ENCODE measurements at regions not wholly inside any gene's neighbourhood (a gene's known extent, or its start where the extent isn't known, plus 50 kb on each side); places are given as distances from the start of the nearest gene placed in this dataset.
"Not testable (repeated sequence)": the region's sequence is repeated elsewhere in the genome, so short reads cannot be mapped to it uniquely, and the experiment has no call there.

- not testable (repeated sequence) for DNase-seq
Measured at GRCh38 chr18:44359741-44360140, 320.9 kb upstream of the SETBP1 start.

GRCh38 chr18:44362213-44362612, 318.5 kb upstream of the SETBP1 start:
- not testable (repeated sequence) for DNase-seq

- no peak for DNase-seq
Measured at GRCh38 chr18:44370861-44371260, 309.8 kb upstream of the SETBP1 start.

GRCh38 chr18:44374966-44375365, 305.7 kb upstream of the SETBP1 start:
- DNase-seq: no peak

GRCh38 chr18:44386401-44386800, 294.3 kb upstream of the SETBP1 start:
- DNase-seq: no peak

GRCh38 chr18:44388329-44388728, 292.4 kb upstream of the SETBP1 start:
- no peak for DNase-seq

- no peak for DNase-seq
Measured at GRCh38 chr18:44392933-44393332, 287.8 kb upstream of the SETBP1 start.

GRCh38 chr18:44393406-44393805, 287.3 kb upstream of the SETBP1 start:
- DNase-seq: no peak

GRCh38 chr18:44396550-44396949, 284.1 kb upstream of the SETBP1 start:
- DNase-seq: no peak

- DNase-seq: no peak
Measured at GRCh38 chr18:44409071-44409470, 271.6 kb upstream of the SETBP1 start.

GRCh38 chr18:44409515-44409914, 271.2 kb upstream of the SETBP1 start:
- no peak for DNase-seq

- no peak for DNase-seq
Measured at GRCh38 chr18:44410740-44411139, 269.9 kb upstream of the SETBP1 start.

- DNase-seq: no peak
Measured at GRCh38 chr18:44411262-44411905, 269.3 kb upstream of the SETBP1 start.

GRCh38 chr18:44411976-44412375, 268.7 kb upstream of the SETBP1 start:
- DNase-seq: no peak

GRCh38 chr18:44423814-44424644, 256.7 kb upstream of the SETBP1 start:
- no peak for DNase-seq

- DNase-seq: no peak
Measured at GRCh38 chr18:44424645-44425035, 256.0 kb upstream of the SETBP1 start.

- no peak for DNase-seq
Measured at GRCh38 chr18:44425161-44425560, 255.5 kb upstream of the SETBP1 start.

- DNase-seq: no peak
Measured at GRCh38 chr18:44437603-44438002, 243.1 kb upstream of the SETBP1 start.

- DNase-seq: no peak
Measured at GRCh38 chr18:44450226-44450625, 230.5 kb upstream of the SETBP1 start.

- no peak for DNase-seq
Measured at GRCh38 chr18:44452346-44452745, 228.3 kb upstream of the SETBP1 start.

GRCh38 chr18:44453505-44453904, 227.2 kb upstream of the SETBP1 start:
- DNase-seq: no peak

GRCh38 chr18:44458777-44459176, 221.9 kb upstream of the SETBP1 start:
- no peak for DNase-seq

GRCh38 chr18:44464398-44465180, 216.1 kb upstream of the SETBP1 start:
- no peak for DNase-seq

GRCh38 chr18:44465381-44465841, 215.3 kb upstream of the SETBP1 start:
- DNase-seq: no peak

Data from NCI-H1694 (cell line).